ENCODE measurements at regions not wholly inside any gene's neighbourhood (a gene's known extent, or its start where the extent isn't known, plus 50 kb on each side); places are given as distances from the start of the nearest gene placed in this dataset. TPM values are rescaled to one million over a fixed set of nuclear protein-coding genes. Genes with fewer than 3 reads are reported as not detected.

DNA sequence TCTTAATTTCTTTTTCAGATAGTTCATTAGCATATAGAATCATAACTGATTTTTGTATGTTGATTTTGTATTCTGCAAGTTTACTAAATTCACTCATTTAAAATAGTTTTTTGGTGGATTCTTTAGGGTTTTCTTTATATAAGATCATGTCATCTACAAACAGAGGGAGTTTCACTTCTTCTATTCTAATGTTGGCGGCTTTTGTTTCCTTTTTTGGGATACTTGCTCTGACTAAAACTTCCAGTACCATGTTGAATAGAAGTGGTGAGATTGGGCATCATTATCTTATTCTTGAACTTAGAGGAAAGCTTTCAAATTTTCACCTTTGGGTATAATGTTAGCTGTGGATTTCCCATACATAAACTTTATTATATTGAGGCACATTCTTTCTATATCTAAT lies 296.9 kb downstream of the BCKDHB start:
- no peak overlapping the region for H3K14ac ChIP-seq (ENCODE audit: low read length)
- H2BK5ac ChIP-seq (ENCODE audit: low read length) = no peak overlapping the region
- no peak overlapping the region for H3K4ac ChIP-seq (ENCODE audit: low read length)
- H2AK5ac ChIP-seq (ENCODE audit: low read depth, low read length) = no peak overlapping the region
- no peaks in the 10 kb centered on the region for H3K79me1 ChIP-seq (ENCODE audit: low read depth, low read length)
- no peak overlapping the region for H3K4me2 ChIP-seq (ENCODE audit: insufficient read depth, low read length, poor library complexity, severe bottlenecking)
- H3K4me1 ChIP-seq (ENCODE audit: control insufficient read depth in 2 of 2, insufficient read depth in 1 of 2, low read depth in 1 of 2, low read length in 2 of 2) = no peaks in the 10 kb centered on the region
- H3K4me3 ChIP-seq (ENCODE audit: low read length in 2 of 2) = no peak overlapping the region
- no peak for DNase-seq (ENCODE audit: low spot score)
- H3K18ac ChIP-seq (ENCODE audit: low read length) = no peak overlapping the region
- H3K36me3 ChIP-seq (replicated peaks in 1 of 2; ENCODE audit: control insufficient read depth in 2 of 2, insufficient read depth in 2 of 2, low read length in 2 of 2) = no peaks in the 10 kb centered on the region
- no peak overlapping the region for H3K23ac ChIP-seq (ENCODE audit: low read depth, low read length, poor library complexity)
- no peaks in the 10 kb centered on the region for H3K27me3 ChIP-seq (ENCODE audit: control insufficient read depth in 3 of 3, insufficient read depth in 3 of 3, low read depth in 1 of 3, low read length in 3 of 3)
- H3K9me3 ChIP-seq (replicated peaks in 1 of 2; ENCODE audit: control insufficient read depth in 2 of 2, insufficient read depth in 1 of 2, low read depth in 1 of 2, low read length in 2 of 2) = peaks cover 0 to 2% of the 10 kb centered on the region in 2 donors
- no peak overlapping the region for H3K27ac ChIP-seq (replicated peaks; ENCODE audit: low read length)
- no CpG with 5 or more reads among the region's 1 CpG for WGBS, 2 donors (ENCODE audit: extremely low coverage in 2 of 2, insufficient read length in 2 of 2, insufficient replicate concordance in 1 of 2)
- H4K8ac ChIP-seq (ENCODE audit: low read depth, low read length) = no peak overlapping the region
- no peak overlapping the region for H4K91ac ChIP-seq (ENCODE audit: low read depth, low read length, poor library complexity)
- H2BK15ac ChIP-seq (ENCODE audit: low read length) = no peak overlapping the region
- H2BK12ac ChIP-seq (ENCODE audit: low read length) = no peak overlapping the region
- H3K9ac ChIP-seq (ENCODE audit: low read depth, low read length, poor library complexity) = no peak overlapping the region
- no peak overlapping the region for H2AFZ ChIP-seq (ENCODE audit: low read length)
- no peak overlapping the region for H2BK120ac ChIP-seq (ENCODE audit: low read depth, low read length)

DNA sequence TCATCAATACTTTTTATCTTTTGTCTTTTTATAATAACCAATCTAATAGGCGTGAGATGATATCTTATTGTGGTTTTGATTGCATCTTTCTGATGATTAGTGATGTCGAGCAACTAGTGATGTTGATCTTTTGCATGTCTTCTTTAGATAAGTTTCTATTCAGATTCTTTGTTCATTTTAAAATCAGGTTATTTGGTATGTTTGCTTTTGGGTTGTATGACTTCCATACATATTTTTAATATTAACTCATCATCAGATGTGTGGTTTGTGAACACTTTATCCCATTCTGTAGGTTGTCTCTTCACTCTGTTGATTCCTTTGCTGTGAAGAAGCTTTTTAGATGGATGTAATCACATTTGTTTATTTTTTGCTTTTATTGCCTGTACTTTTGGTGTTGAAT lies 295.8 kb downstream of the BCKDHB start:
- H3K4ac ChIP-seq (ENCODE audit: low read length) = no peak overlapping the region
- H4K8ac ChIP-seq (ENCODE audit: low read depth, low read length) = no peak overlapping the region
- peaks cover 0 to 2% of the 10 kb centered on the region in 2 donors for H3K9me3 ChIP-seq (replicated peaks in 1 of 2; ENCODE audit: control insufficient read depth in 2 of 2, insufficient read depth in 1 of 2, low read depth in 1 of 2, low read length in 2 of 2)
- H4K91ac ChIP-seq (ENCODE audit: low read depth, low read length, poor library complexity) = no peak overlapping the region
- H3K27me3 ChIP-seq (ENCODE audit: control insufficient read depth in 3 of 3, insufficient read depth in 3 of 3, low read depth in 1 of 3, low read length in 3 of 3) = no peaks in the 10 kb centered on the region
- H3K14ac ChIP-seq (ENCODE audit: low read length) = no peak overlapping the region
- no peak overlapping the region for H3K27ac ChIP-seq (replicated peaks; ENCODE audit: low read length)
- no peak overlapping the region for H2BK120ac ChIP-seq (ENCODE audit: low read depth, low read length)
- H3K36me3 ChIP-seq (replicated peaks in 1 of 2; ENCODE audit: control insufficient read depth in 2 of 2, insufficient read depth in 2 of 2, low read length in 2 of 2) = no peaks in the 10 kb centered on the region
- no peak overlapping the region for H3K9ac ChIP-seq (ENCODE audit: low read depth, low read length, poor library complexity)
- H3K4me1 ChIP-seq (ENCODE audit: control insufficient read depth in 2 of 2, insufficient read depth in 1 of 2, low read depth in 1 of 2, low read length in 2 of 2) = no peaks in the 10 kb centered on the region
- H2BK15ac ChIP-seq (ENCODE audit: low read length) = no peak overlapping the region
- H3K23ac ChIP-seq (ENCODE audit: low read depth, low read length, poor library complexity) = no peak overlapping the region
- no peak overlapping the region for H2AFZ ChIP-seq (ENCODE audit: low read length)
- no peak overlapping the region for H2BK5ac ChIP-seq (ENCODE audit: low read length)
- no peak overlapping the region for H3K4me3 ChIP-seq (ENCODE audit: low read length in 2 of 2)
- no peak overlapping the region for H2BK12ac ChIP-seq (ENCODE audit: low read length)
- no peak overlapping the region for H2AK5ac ChIP-seq (ENCODE audit: low read depth, low read length)
- no peak overlapping the region for H3K18ac ChIP-seq (ENCODE audit: low read length)
- H3K79me1 ChIP-seq (ENCODE audit: low read depth, low read length) = no peaks in the 10 kb centered on the region
- WGBS, 2 donors (ENCODE audit: extremely low coverage in 2 of 2, insufficient read length in 2 of 2, insufficient replicate concordance in 1 of 2) = no CpG with 5 or more reads among the region's 2 CpGs
- no peak overlapping the region for H3K4me2 ChIP-seq (ENCODE audit: insufficient read depth, low read length, poor library complexity, severe bottlenecking)
- DNase-seq (ENCODE audit: low spot score) = no peak

Small RNA genes in the stretch of these regions (small RNA-seq; reads per million reads assigned to genes)
- gene AL596028.1 (ENCODE audit: insufficient read depth) (not detected), gene RNA5SP210 (ENCODE audit: insufficient read depth) (not detected)

Measured in neuronal stem cell (in vitro differentiated cells).